Retinal pigment epithelial cell (primary cell): ENCODE measurements at regions not wholly inside any gene's neighbourhood (a gene's known extent, or its start where the extent isn't known, plus 50 kb on each side); places are given as distances from the start of the nearest gene placed in this dataset.
A peak's percentile ranks its signal among the peaks of the same experiment; 100 is the strongest.

Experiments used
- DNase-seq: peaks from one replicate; pipeline ENCODE4 v3.0.0-alpha.2; 2010; ENCODE audit warnings: low read depth
- H3K4me3 ChIP-seq: 2 replicates; pipeline ENCODE4 v1.5.1; 2011; ENCODE audit warnings: mild to moderate bottlenecking, low read length, control low read depth, moderate library complexity
- TF ChIP-seq, protein P1 (sequence below): conservative IDR thresholded peaks from 2 replicates; pipeline ENCODE4 v1.5.1; 2011; ENCODE audit warnings: low read depth, low read length, control low read depth, inconsistent platforms

DNA sequence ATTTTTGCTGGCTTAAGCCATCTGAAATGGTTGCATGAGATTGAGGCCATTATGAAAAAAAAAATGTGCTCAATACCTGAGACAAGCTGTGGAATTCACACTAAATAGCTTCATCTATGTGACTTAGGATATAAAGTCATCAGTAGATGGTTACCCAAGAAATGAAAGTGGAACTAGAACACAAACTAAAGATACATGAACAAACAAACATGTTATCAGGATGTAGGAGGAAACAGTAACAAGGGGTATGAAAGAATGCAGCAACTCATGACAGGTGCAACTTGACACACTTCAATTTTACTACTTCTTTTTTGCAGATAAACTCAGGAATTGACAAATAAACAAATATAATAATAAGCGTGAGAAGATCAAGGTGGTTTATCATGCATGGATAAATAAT, 155.0 kb downstream of the WT1 start:
- TF ChIP-seq, protein P1, sequence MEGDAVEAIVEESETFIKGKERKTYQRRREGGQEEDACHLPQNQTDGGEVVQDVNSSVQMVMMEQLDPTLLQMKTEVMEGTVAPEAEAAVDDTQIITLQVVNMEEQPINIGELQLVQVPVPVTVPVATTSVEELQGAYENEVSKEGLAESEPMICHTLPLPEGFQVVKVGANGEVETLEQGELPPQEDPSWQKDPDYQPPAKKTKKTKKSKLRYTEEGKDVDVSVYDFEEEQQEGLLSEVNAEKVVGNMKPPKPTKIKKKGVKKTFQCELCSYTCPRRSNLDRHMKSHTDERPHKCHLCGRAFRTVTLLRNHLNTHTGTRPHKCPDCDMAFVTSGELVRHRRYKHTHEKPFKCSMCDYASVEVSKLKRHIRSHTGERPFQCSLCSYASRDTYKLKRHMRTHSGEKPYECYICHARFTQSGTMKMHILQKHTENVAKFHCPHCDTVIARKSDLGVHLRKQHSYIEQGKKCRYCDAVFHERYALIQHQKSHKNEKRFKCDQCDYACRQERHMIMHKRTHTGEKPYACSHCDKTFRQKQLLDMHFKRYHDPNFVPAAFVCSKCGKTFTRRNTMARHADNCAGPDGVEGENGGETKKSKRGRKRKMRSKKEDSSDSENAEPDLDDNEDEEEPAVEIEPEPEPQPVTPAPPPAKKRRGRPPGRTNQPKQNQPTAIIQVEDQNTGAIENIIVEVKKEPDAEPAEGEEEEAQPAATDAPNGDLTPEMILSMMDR = no peak
- DNase-seq = no peak
- no peak overlapping the region for H3K4me3 ChIP-seq

DNA sequence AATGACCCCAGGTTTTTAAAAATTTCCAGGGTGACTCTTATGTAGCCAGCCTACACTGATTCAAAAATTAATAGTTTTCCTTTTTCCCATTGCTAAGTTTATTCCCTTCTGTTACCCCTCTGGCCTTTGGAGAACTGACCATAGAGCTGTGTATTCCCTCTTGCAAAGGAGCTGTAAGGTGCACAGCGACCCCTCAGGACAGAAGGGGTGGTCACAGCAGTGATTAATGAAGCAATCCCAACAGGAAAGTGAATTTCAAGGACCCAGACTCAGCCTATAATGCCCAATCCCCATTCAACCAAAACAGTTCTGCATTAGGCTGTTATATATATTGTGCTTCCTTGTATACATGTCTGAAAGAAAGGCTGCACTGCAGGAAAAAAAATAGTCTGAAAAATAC, 147.1 kb downstream of the WT1 start:
- H3K4me3 ChIP-seq = no peak overlapping the region
- DNase-seq = no peak
- TF ChIP-seq, protein P1 = peak; percentile 30

DNA sequence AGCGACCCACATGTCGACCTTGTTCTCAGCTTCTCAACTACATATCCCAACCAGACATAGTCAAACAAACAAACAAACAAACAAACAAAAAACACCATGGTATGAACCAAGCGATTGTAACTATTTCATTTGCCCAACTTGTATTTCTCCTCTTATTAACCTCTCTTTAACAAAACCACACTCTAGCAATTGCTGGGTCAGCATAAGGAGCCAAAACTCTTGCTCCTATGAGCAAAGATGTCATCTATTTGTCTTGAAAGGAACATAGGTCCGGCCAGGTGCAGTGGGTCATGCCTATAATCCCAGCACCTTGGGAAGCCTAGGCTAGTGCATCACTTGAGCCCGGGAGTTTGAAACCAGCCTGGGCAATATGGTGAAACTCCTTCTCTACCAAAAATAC, 145.6 kb downstream of the WT1 start:
- H3K4me3 ChIP-seq = no peak overlapping the region
- no peak for DNase-seq
- TF ChIP-seq, protein P1 = no peak

DNA sequence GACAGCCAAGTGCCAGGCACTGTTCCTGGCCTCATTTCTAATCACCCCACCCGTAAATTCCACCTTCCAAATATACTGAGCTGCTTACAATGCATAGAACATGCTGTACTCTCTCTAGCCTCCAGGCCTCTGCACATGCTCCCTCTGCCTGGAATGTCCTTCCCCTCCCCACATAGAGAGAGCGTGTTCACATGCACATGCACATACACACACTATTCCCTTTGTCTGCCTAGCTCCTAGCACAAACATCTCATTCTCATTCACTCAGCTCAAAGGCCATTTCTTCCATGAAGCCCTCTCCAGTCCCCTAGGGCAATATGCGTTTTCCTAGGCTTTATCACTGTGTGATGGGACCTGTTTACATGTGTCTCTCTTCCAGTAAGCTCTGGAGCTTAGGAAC, 144.6 kb downstream of the WT1 start:
- H3K4me3 ChIP-seq = no peak overlapping the region
- TF ChIP-seq, protein P1 = no peak
- no peak for DNase-seq

DNA sequence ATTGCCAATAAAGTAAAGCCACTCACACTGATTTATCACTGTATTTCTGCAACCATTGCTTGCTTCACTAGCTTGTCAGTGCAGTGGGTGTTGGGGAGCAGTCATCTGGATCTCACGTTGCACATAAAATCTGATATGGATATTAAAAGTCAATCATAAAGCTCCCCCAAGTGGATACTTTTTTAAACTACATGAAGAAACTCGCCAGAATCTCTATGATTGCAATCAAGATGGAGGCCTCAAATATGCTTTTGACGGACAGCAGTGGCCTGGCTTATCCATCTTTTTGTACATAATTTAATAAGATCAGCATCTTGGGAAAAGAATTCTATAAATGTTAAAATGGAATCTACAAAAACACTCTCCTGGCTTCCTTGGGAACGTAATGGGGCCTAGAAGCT, 137.7 kb downstream of the WT1 start:
- TF ChIP-seq, protein P1 = peak; percentile 39
- H3K4me3 ChIP-seq = no peak overlapping the region
- no peak for DNase-seq

DNA sequence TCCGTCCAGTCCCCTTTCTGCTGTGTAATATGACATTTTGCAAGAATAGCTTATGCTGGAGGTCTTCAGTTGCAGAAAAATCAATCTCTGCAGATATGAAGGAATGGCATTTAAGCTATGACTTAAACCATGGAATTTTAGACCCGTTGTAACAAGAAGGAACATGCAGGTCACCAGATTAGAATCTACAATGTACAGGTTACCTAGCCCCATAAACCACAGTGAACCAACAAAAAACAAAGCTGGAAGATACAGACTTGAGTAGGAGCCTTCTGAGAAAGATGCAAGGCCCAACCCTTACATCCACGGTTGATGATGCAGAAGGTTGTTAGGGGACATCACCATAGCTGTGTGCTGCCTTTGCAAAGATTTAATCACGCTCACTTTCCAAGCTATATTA, 132.5 kb downstream of the WT1 start:
- H3K4me3 ChIP-seq = no peak overlapping the region
- TF ChIP-seq, protein P1 = no peak

DNA sequence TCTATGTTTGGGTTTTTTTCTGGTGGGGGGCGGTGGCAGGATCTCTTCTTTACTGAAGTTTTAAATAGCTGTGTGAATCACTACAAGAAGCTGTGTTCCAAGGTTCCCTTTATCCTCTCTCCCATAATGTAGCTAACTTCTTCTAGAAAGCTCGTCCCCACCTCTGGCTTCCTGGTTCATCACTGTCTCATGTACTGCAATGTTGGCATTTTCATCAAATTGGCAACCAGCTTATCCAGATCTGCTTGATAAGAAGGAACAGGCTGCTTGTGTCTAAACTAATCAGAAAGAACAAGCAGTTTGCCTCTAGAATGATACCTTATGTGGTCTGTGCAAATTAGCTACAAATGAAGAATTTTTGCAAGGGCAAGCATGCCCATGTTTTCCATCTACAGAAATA, 130.8 kb downstream of the WT1 start:
- DNase-seq = no peak
- TF ChIP-seq, protein P1 = no peak
- H3K4me3 ChIP-seq = no peak overlapping the region

More for the DNA sequence above, 132.5 kb downstream of the WT1 start:
- no peak for DNase-seq
